ENCODE measurements at regions not wholly inside any gene's neighbourhood (a gene's known extent, or its start where the extent isn't known, plus 50 kb on each side); places are given as distances from the start of the nearest gene placed in this dataset.

GRCh38 chr11:109480251-109480650 lies 58.3 kb downstream of the C11orf87 start:
- Histone ChIP-seq H3K36me3 (no peaks in the 10 kb centered on the region), H3K4me1 (no peaks in the 10 kb centered on the region), H3K27ac (replicated peaks in 1 of 4) (no peak overlapping the region), H3K27me3 (no peaks in the 10 kb centered on the region), H3K4me3 (no peak overlapping the region), H3K9me3 (no peaks in the 10 kb centered on the region)
- DNase-seq (ENCODE audit: extremely low spot score), result no peak
- intact Hi-C loops (cut with DNase I), result no loop called here
- TF ChIP-seq POLR2AphosphoS5 (IDR thresholded peaks at IDR 0.05) (no peak), EP300 (IDR thresholded peaks at IDR 0.05) (no peak), POLR2A (IDR thresholded peaks at IDR 0.05; ENCODE audit: low read depth) (no peak)
- TF ChIP-seq, protein P1, sequence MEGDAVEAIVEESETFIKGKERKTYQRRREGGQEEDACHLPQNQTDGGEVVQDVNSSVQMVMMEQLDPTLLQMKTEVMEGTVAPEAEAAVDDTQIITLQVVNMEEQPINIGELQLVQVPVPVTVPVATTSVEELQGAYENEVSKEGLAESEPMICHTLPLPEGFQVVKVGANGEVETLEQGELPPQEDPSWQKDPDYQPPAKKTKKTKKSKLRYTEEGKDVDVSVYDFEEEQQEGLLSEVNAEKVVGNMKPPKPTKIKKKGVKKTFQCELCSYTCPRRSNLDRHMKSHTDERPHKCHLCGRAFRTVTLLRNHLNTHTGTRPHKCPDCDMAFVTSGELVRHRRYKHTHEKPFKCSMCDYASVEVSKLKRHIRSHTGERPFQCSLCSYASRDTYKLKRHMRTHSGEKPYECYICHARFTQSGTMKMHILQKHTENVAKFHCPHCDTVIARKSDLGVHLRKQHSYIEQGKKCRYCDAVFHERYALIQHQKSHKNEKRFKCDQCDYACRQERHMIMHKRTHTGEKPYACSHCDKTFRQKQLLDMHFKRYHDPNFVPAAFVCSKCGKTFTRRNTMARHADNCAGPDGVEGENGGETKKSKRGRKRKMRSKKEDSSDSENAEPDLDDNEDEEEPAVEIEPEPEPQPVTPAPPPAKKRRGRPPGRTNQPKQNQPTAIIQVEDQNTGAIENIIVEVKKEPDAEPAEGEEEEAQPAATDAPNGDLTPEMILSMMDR (IDR thresholded peaks at IDR 0.05), result no peak
- 29% methylated on average over 6 of the region's 6 CpGs for WGBS

DNA sequence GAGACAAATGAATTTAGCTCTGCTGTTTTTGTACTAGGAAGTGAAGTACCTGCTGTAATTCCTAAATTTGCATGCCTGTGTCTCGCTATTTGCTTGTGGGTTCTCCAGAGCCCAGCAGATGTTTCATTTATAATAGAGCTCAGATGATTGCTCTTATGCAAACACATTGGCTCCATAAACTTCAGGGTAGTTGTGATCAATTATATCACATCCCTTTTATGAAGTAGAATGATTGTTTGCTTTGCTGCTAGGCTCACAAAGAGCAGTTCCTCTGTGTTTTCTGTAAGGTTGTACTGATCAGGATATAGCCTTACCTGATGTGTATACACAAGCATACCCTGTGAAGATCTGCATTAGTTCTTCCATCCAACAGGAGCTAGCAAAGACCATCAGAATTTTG lies 64.1 kb downstream of the C11orf87 start:
- H3K27ac ChIP-seq (replicated peaks in 1 of 4), result no peak overlapping the region
- no peaks in the 10 kb centered on the region for H3K9me3 ChIP-seq
- H3K36me3 ChIP-seq, result no peaks in the 10 kb centered on the region
- TF ChIP-seq EP300 (IDR thresholded peaks at IDR 0.05) (no peak), POLR2AphosphoS5 (IDR thresholded peaks at IDR 0.05) (no peak), POLR2A (IDR thresholded peaks at IDR 0.05; ENCODE audit: low read depth) (no peak)
- TF ChIP-seq, protein P1 (IDR thresholded peaks at IDR 0.05), result no peak
- DNase-seq (ENCODE audit: extremely low spot score), result no peak
- 35% methylated on average over 1 of the region's 1 CpG for WGBS
- no peaks in the 10 kb centered on the region for H3K27me3 ChIP-seq
- H3K4me3 ChIP-seq, result no peak overlapping the region
- intact Hi-C loops (cut with DNase I), result no loop called here
- no peaks in the 10 kb centered on the region for H3K4me1 ChIP-seq

- TF ChIP-seq, protein P1 (IDR thresholded peaks at IDR 0.05), result no peak
- TF ChIP-seq POLR2A (IDR thresholded peaks at IDR 0.05; ENCODE audit: low read depth) (no peak), POLR2AphosphoS5 (IDR thresholded peaks at IDR 0.05) (no peak), EP300 (IDR thresholded peaks at IDR 0.05) (no peak)
- 47% methylated on average over 4 of the region's 4 CpGs for WGBS
- no peak for DNase-seq (ENCODE audit: extremely low spot score)
- Histone ChIP-seq H3K4me3 (no peak overlapping the region), H3K27me3 (no peaks in the 10 kb centered on the region), H3K9me3 (peaks cover 0 to 4% (median 0%) of the 10 kb centered on the region in 4 donors), H3K27ac (replicated peaks in 1 of 4) (no peak overlapping the region), H3K4me1 (no peaks in the 10 kb centered on the region), H3K36me3 (no peaks in the 10 kb centered on the region)
- intact Hi-C loops (cut with DNase I), result no loop called here
Observed at GRCh38 chr11:109490953-109491635, 69.1 kb downstream of the C11orf87 start.

DNA sequence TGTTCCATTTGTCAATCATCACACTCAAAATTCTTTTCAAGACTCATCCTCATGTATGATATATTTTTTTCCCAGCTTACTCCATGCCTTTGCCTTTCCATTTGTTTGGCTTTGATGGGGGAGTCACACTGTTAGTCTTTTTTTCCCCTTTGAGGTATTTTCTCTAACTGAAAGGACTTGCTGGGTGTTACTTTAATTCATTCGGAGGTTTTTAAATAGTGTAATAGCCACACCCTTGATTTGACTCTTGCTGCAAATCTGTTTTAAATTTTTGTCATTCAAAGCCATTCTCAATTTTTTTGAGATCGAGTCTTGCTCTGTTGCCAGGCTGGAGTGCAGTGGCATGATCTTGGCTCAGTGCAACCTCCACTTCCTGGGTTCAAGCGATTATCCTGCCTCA lies 84.1 kb downstream of the C11orf87 start:
- DNase-seq (ENCODE audit: extremely low spot score), result no peak
- no peak overlapping the region for H3K4me3 ChIP-seq
- H3K27ac ChIP-seq (replicated peaks in 1 of 4), result no peak overlapping the region
- no peaks in the 10 kb centered on the region for H3K27me3 ChIP-seq
- H3K4me1 ChIP-seq, result no peaks in the 10 kb centered on the region
- WGBS, result 86% methylated on average over 3 of the region's 3 CpGs
- intact Hi-C loops (cut with DNase I), result no loop called here
- no peaks in the 10 kb centered on the region for H3K9me3 ChIP-seq
- TF ChIP-seq EP300 (IDR thresholded peaks at IDR 0.05) (no peak), POLR2AphosphoS5 (IDR thresholded peaks at IDR 0.05) (no peak), POLR2A (IDR thresholded peaks at IDR 0.05; ENCODE audit: low read depth) (no peak)
- TF ChIP-seq, protein P1 (IDR thresholded peaks at IDR 0.05), result no peak
- no peaks in the 10 kb centered on the region for H3K36me3 ChIP-seq

GRCh38 chr11:109507331-109507730 lies 85.3 kb downstream of the C11orf87 start:
- TF ChIP-seq POLR2A (IDR thresholded peaks at IDR 0.05; ENCODE audit: low read depth), result no peak
- TF ChIP-seq EP300 (IDR thresholded peaks at IDR 0.05), result no peak
- no peak for DNase-seq (ENCODE audit: extremely low spot score)
- no peak overlapping the region for H3K27ac ChIP-seq (replicated peaks in 1 of 4)
- H3K9me3 ChIP-seq, result no peaks in the 10 kb centered on the region
- H3K36me3 ChIP-seq, result no peaks in the 10 kb centered on the region
- H3K27me3 ChIP-seq, result no peaks in the 10 kb centered on the region
- intact Hi-C loops (cut with DNase I), result no loop called here
- WGBS, result 88% methylated on average over 4 of the region's 4 CpGs
- H3K4me1 ChIP-seq, result peaks cover 0 to 8% (median 3%) of the 10 kb centered on the region in 4 donors
- no peak overlapping the region for H3K4me3 ChIP-seq

Data from esophagus muscularis mucosa (tissue), 4 donors.